Liver (tissue), 7 donors: ENCODE measurements at regions not wholly inside any gene's neighbourhood (a gene's known extent, or its start where the extent isn't known, plus 50 kb on each side); places are given as distances from the start of the nearest gene placed in this dataset.

Experiments
- DNase-seq: peaks from one replicate; pipeline ENCODE4 v3.0.0-alpha.2; 2017; ENCODE audit warnings: low spot score
- H3K27ac ChIP-seq, 2 donors: one replicate each; pipeline ENCODE4 v1.7.0; 2013; ENCODE audit warnings: inconsistent platforms in 2 of 2, low read length in 2 of 2, control low read depth in 1 of 2, low read depth in 1 of 2, mild to moderate bottlenecking in 1 of 2
- H3K27me3 ChIP-seq, 4 donors: one replicate each; pipeline versions ENCODE4 v1.6.1 to v1.7.0; 2013; ENCODE audit warnings: low read length in 3 of 4, inconsistent platforms in 1 of 4, mild to moderate bottlenecking in 1 of 4, moderate library complexity in 1 of 4; ENCODE audit not compliant: control insufficient read depth in 4 of 4, insufficient read depth in 4 of 4
- H3K36me3 ChIP-seq, 4 donors: one replicate each; pipeline versions ENCODE4 v1.6.1 to v1.7.0; 2013; ENCODE audit warnings: low read length in 3 of 4, mild to moderate bottlenecking in 3 of 4, low read depth in 1 of 4, moderate library complexity in 1 of 4; ENCODE audit not compliant: control insufficient read depth in 4 of 4, insufficient read depth in 3 of 4
- H3K4me1 ChIP-seq, 4 donors: one replicate each; pipeline versions ENCODE4 v1.6.1 to v1.7.0; 2013; ENCODE audit warnings: low read length in 3 of 4, mild to moderate bottlenecking in 3 of 4, moderate library complexity in 1 of 4; ENCODE audit not compliant: control insufficient read depth in 4 of 4, insufficient read depth in 4 of 4
- H3K4me3 ChIP-seq, 3 donors: one replicate each; pipeline versions ENCODE4 v1.6.1 to v1.7.0; 2013; ENCODE audit warnings: low read length in 3 of 3, control low read depth in 1 of 3, low read depth in 1 of 3, mild to moderate bottlenecking in 1 of 3
- H3K9ac ChIP-seq, 2 donors: one replicate each; pipeline ENCODE4 v1.7.0; 2013; ENCODE audit warnings: low read length in 2 of 2, mild to moderate bottlenecking in 2 of 2, moderate library complexity in 2 of 2, control low read depth in 1 of 2, low read depth in 1 of 2
- H3K9me3 ChIP-seq, 4 donors: one replicate each; pipeline versions ENCODE4 v1.6.1 to v1.7.0; 2013; ENCODE audit warnings: low read length in 3 of 4; ENCODE audit not compliant: control insufficient read depth in 4 of 4
- ATF3 ChIP-seq: IDR thresholded peaks from 2 replicates; pipeline ENCODE4 v1.6.1; 2016; ENCODE audit warnings: antibody characterized with exemption
- EGR1 ChIP-seq, 2 donors: IDR thresholded peaks; 2 replicates each; pipeline ENCODE4 v1.6.1; 2016 to 2018; ENCODE audit warnings: antibody characterized with exemption in 2 of 2, low read depth in 2 of 2
- FOXA1 ChIP-seq: IDR thresholded peaks from 2 replicates; pipeline ENCODE4 v1.6.1; 2016; ENCODE audit warnings: antibody characterized with exemption
- FOXA2 ChIP-seq: IDR thresholded peaks from 2 replicates; pipeline ENCODE4 v1.6.1; 2016; ENCODE audit warnings: antibody characterized with exemption
- GABPA ChIP-seq, 2 donors: IDR thresholded peaks in 1 of 2; conservative IDR thresholded peaks in 1 of 2; 2 replicates each; pipeline ENCODE4 v1.6.1; 2016; ENCODE audit warnings: antibody characterized with exemption in 2 of 2, mild to moderate bottlenecking in 1 of 2, moderate library complexity in 1 of 2
- HNF4A ChIP-seq, 2 donors: conservative IDR thresholded peaks; 2 replicates each; pipeline ENCODE4 v1.6.1; 2016; ENCODE audit warnings: antibody characterized with exemption in 2 of 2, mild to moderate bottlenecking in 2 of 2
- HNF4G ChIP-seq: IDR thresholded peaks from 2 replicates; pipeline ENCODE4 v1.6.1; 2016; ENCODE audit warnings: antibody characterized with exemption
- JUND ChIP-seq, 2 donors: IDR thresholded peaks; 2 replicates each; pipeline ENCODE4 v1.6.1; 2016; ENCODE audit warnings: antibody characterized with exemption in 2 of 2
- MAX ChIP-seq: IDR thresholded peaks from 2 replicates; pipeline ENCODE4 v1.6.1; 2016; ENCODE audit warnings: antibody characterized with exemption
- NR2F2 ChIP-seq: IDR thresholded peaks from 2 replicates; pipeline ENCODE4 v1.6.1; 2016; ENCODE audit warnings: antibody characterized with exemption
- RAD21 ChIP-seq, 2 donors: IDR thresholded peaks; 2 replicates each; pipeline ENCODE4 v1.6.1; 2016; ENCODE audit warnings: antibody characterized with exemption in 2 of 2, mild to moderate bottlenecking in 2 of 2
- REST ChIP-seq: IDR thresholded peaks from 2 replicates; pipeline ENCODE4 v1.6.1; 2016; ENCODE audit warnings: antibody characterized with exemption, mild to moderate bottlenecking
- RXRA ChIP-seq, 2 donors: IDR thresholded peaks; 2 replicates each; pipeline ENCODE4 v1.6.1; 2017 to 2018; ENCODE audit warnings: antibody characterized with exemption in 2 of 2, mild to moderate bottlenecking in 1 of 2
- SP1 ChIP-seq: IDR thresholded peaks from 2 replicates; pipeline ENCODE4 v1.6.1; 2018; ENCODE audit warnings: antibody characterized with exemption, mild to moderate bottlenecking
- TAF1 ChIP-seq: conservative IDR thresholded peaks from 2 replicates; pipeline ENCODE4 v1.6.1; 2016; ENCODE audit warnings: antibody characterized with exemption, mild to moderate bottlenecking
- YY1 ChIP-seq: IDR thresholded peaks from 2 replicates; pipeline ENCODE4 v1.6.1; 2016; ENCODE audit warnings: antibody characterized with exemption, mild to moderate bottlenecking
- ZBTB33 ChIP-seq: IDR thresholded peaks from 2 replicates; pipeline ENCODE4 v1.6.1; 2016; ENCODE audit warnings: antibody characterized with exemption
- WGBS: extraction: QIAGEN DNeasy Blood & Tissue Kit; methylation state at CpG from one replicate; pipeline ENCODE4 v1.1.7; 2013; 5-methylcytosine and 5-hydroxymethylcytosine counted together
- donor health status: healthy.
- donor health status: healthy.
- donor health status: healthy.
- donor health status: healthy.

GRCh38 chr1:90773812-90774211 lies 56.7 kb upstream of the BARHL2 start:
- no peak for DNase-seq
- TF ChIP-seq FOXA1 (no peak), RAD21 (IDR thresholded peaks at IDR 0.05) (no peak), ZBTB33 (no peak), SP1 (no peak), RXRA (IDR thresholded peaks at IDR 0.05) (no peak), HNF4A (conservative IDR thresholded peaks at IDR 0.05) (no peak), EGR1 (IDR thresholded peaks at IDR 0.05; ENCODE audit: low read depth in 2 of 2) (no peak), GABPA (IDR thresholded peaks at IDR 0.05 in 1 of 2, conservative IDR thresholded peaks at IDR 0.05 in 1 of 2) (no peak), NR2F2 (no peak), ATF3 (no peak), JUND (IDR thresholded peaks at IDR 0.05) (no peak), HNF4G (no peak), REST (no peak), TAF1 (no peak), FOXA2 (no peak), YY1 (no peak)
- Histone ChIP-seq H3K27me3 (no peaks in the 10 kb centered on the region), H3K27ac (no peak overlapping the region), H3K4me1 (no peaks in the 10 kb centered on the region), H3K4me3 (no peak overlapping the region), H3K36me3 (no peaks in the 10 kb centered on the region), H3K9ac (no peak overlapping the region), H3K9me3 (no peaks in the 10 kb centered on the region)
- 91% methylated on average over 3 of the region's 3 CpGs for WGBS

GRCh38 chr1:90768826-90769225 lies 51.7 kb upstream of the BARHL2 start:
- H3K27ac ChIP-seq: no peak overlapping the region
- no peaks in the 10 kb centered on the region for H3K9me3 ChIP-seq
- H3K27me3 ChIP-seq: peaks cover 0 to 2% (median 0%) of the 10 kb centered on the region in 4 donors
- 81% methylated on average over 2 of the region's 2 CpGs for WGBS
- H3K4me1 ChIP-seq: no peaks in the 10 kb centered on the region
- TF ChIP-seq RAD21 (IDR thresholded peaks at IDR 0.05): no peak
- no peak for TF ChIP-seq FOXA2
- TF ChIP-seq ZBTB33: no peak
- TF ChIP-seq MAX: no peak
- no peak for TF ChIP-seq YY1
- no peak for DNase-seq
- no peak overlapping the region for H3K9ac ChIP-seq
- H3K4me3 ChIP-seq: no peak overlapping the region
- H3K36me3 ChIP-seq: no peaks in the 10 kb centered on the region
